Activated T-helper 2 cell treated with anti-CD3 and anti-CD28 coated beads, Interferon-gamma antibody, Interleukin-2, Interleukin-4, amounts not matched to agents 10 μg/mL and 5 μg/mL and 100 μg/mL, durations not matched to agents 14 hours and 24 hours and 36 hours (primary cell): ENCODE measurements at regions not wholly inside any gene's neighbourhood (a gene's known extent, or its start where the extent isn't known, plus 50 kb on each side); places are given as distances from the start of the nearest gene placed in this dataset.
"Not testable (repeated sequence)": the region's sequence is repeated elsewhere in the genome, so short reads cannot be mapped to it uniquely, and the experiment has no call there.

Source experiments
- DNase-seq: peaks from one replicate; pipeline ENCODE4 v3.0.0; 2021; ENCODE audit warnings: low spot score
- H3K27ac Mint-ChIP-seq: one replicate; pipeline ENCODE4 v1.8.0; 2021; ENCODE audit warnings: mixed read lengths
- H3K27me3 Mint-ChIP-seq: one replicate; pipeline ENCODE4 v1.8.0; 2021; ENCODE audit warnings: low read depth, mixed read lengths
- H3K36me3 Mint-ChIP-seq: one replicate; pipeline ENCODE4 v1.8.0; 2021; ENCODE audit warnings: low read depth, mixed read lengths
- H3K4me1 Mint-ChIP-seq: one replicate; pipeline ENCODE4 v1.8.0; 2021; ENCODE audit warnings: low read depth, mixed read lengths
- H3K4me3 Mint-ChIP-seq: one replicate; pipeline ENCODE4 v1.8.0; 2021; ENCODE audit warnings: low read depth, mild to moderate bottlenecking, moderate library complexity, mixed read lengths
- H3K9me3 Mint-ChIP-seq: one replicate; pipeline ENCODE4 v1.8.0; 2021; ENCODE audit warnings: mixed read lengths
- intact Hi-C: fragments of 100-400 bp; cut with micrococcal nuclease; formaldehyde crosslinking; loops from one replicate; pipeline ENCODE4 v1.15.1; 2023

DNA sequence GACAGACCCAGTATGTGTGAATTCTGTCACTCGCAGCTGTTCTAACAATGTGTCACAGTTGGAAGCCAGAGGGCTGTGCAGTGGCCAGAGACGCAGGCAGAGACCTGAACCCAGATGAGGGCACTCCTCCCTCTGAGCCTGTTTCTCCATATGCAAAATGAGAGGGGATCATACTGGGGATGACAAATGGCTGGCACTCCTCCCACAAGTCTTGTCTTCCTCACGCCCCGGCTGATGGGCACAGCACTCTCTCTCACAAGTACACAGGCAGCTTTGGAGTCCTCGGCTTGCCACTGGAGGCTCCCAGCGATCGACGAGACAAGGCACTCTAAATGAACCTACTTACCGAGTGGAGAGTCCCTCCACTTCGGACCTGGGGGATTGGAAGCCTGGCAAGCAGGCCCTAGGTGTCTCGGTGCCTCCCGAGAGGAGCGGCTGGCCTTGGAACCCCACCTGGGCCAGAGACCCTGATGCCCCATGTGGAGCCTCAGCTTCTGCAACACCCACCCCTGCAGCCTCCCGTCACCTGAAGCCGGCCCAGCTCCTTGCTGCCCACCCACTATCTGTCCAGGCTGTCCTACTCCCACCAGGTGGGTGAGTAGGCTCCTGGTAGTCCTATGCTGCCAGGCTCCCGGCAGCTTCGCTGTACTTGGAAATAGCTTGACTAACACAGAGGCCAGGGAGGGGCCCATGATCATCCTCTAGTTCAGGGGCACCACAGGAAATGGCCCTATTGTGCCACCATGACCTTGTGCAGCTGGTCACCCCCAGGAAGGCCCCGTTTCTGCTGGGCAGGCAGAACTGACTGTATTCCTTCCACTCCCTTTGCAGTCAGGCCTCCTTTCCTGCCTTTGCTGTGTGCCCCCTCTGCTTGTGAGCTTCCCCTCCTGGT is 65.0 kb upstream of the IQSEC1 start:
- no peak for DNase-seq
- H3K4me1 Mint-ChIP-seq, result no peaks in the 10 kb centered on the region
- H3K27me3 Mint-ChIP-seq, result no peaks in the 10 kb centered on the region
- H3K36me3 Mint-ChIP-seq, result no peaks in the 10 kb centered on the region
- no peaks in the 10 kb centered on the region for H3K9me3 Mint-ChIP-seq
- H3K4me3 Mint-ChIP-seq, result no peak overlapping the region
- H3K27ac Mint-ChIP-seq, result no peak overlapping the region
- intact Hi-C loops, result no loop called here

GRCh38 chr3:13136848-13137247 is 63.6 kb upstream of the IQSEC1 start:
- H3K27ac Mint-ChIP-seq, H3K9me3 Mint-ChIP-seq, H3K4me1 Mint-ChIP-seq, H3K27me3 Mint-ChIP-seq, DNase-seq, H3K4me3 Mint-ChIP-seq, H3K36me3 Mint-ChIP-seq, intact Hi-C loops: not testable (repeated sequence)

DNA sequence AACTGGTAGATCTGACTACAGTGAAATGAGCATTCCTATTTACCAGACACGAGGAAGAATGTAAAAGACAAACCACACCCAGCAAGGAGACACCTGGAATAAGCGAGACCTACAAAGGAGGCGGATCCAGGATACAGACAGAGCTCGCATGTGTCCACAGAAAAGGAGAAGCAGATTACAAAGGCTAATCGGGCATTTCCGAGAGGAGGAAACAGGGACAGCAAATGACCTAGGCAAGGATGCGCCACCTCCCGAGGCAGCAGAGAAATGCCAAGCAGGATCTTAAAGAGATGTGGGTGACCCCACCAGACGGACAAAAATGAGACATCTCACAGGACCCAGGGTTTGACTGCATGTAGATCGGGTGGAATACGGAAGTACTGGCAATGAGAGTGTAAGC is 63.2 kb upstream of the IQSEC1 start:
- peaks cover 4% of the 10 kb centered on the region for H3K27me3 Mint-ChIP-seq
- intact Hi-C loops, result no loop called here
- DNase-seq, result no peak
- no peaks in the 10 kb centered on the region for H3K4me1 Mint-ChIP-seq
- H3K36me3 Mint-ChIP-seq, result no peaks in the 10 kb centered on the region
- H3K27ac Mint-ChIP-seq, result no peak overlapping the region
- H3K4me3 Mint-ChIP-seq, result no peak overlapping the region
- H3K9me3 Mint-ChIP-seq, result no peaks in the 10 kb centered on the region

GRCh38 chr3:13135811-13136321 is 62.6 kb upstream of the IQSEC1 start:
- Mint-ChIP-seq H3K9me3 (no peaks in the 10 kb centered on the region), H3K27me3 (peaks cover 4% of the 10 kb centered on the region), H3K36me3 (no peaks in the 10 kb centered on the region), H3K4me3 (no peak overlapping the region), H3K27ac (no peak overlapping the region), H3K4me1 (no peaks in the 10 kb centered on the region)
- no peak for DNase-seq
- intact Hi-C loops, result no loop called here

- Mint-ChIP-seq H3K9me3 (no peaks in the 10 kb centered on the region), H3K4me3 (no peak overlapping the region), H3K4me1 (no peaks in the 10 kb centered on the region), H3K36me3 (no peaks in the 10 kb centered on the region), H3K27ac (no peak overlapping the region), H3K27me3 (peaks cover 6% of the 10 kb centered on the region)
- no peak for DNase-seq
- intact Hi-C loops, result no loop called here
Observed at GRCh38 chr3:13135251-13135810, 62.1 kb upstream of the IQSEC1 start.

GRCh38 chr3:13134879-13135206 is 61.6 kb upstream of the IQSEC1 start:
- H3K4me3 Mint-ChIP-seq, result no peak overlapping the region

DNA sequence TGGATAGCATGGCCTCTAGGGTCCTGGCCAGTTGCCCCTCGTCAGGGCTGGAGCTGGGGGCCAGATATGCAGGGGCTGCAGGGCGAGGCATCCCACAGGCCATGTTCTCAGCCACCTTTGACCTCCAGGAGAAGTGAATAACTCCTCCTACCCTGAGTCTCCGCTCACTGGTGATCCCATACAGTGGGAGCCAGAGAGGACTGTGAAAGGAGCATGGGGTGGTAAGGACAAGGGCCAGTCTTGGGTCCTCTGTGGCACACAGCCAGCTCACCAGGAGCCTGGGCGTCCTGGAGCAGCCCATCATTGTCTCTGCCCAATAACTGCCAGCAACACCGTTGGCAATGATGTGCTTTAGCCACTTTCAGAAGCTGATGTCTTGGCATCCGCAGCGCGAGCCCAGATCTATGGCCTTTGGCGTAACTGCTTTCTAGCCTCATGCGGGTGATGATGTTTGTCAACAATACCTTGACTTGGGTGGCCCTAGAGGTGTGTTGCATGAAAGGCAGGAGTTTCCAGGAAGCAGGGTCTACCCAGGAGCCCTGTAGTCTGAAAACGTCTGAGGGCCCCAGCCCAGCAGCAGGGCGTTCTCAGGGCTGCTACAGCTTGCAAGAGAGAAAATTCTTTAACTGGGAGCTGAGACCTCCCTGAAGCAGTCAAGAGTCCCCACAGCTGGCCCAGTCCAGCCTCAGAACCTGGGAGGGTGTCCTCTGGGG is 61.1 kb upstream of the IQSEC1 start:
- no peak for DNase-seq
- Mint-ChIP-seq H3K36me3 (no peaks in the 10 kb centered on the region), H3K27me3 (peaks cover 6% of the 10 kb centered on the region), H3K4me3 (no peak overlapping the region), H3K9me3 (no peaks in the 10 kb centered on the region), H3K4me1 (no peaks in the 10 kb centered on the region), H3K27ac (no peak overlapping the region)
- intact Hi-C loops, result no loop called here

More at GRCh38 chr3:13134879-13135206, 61.6 kb upstream of the IQSEC1 start:
- no peak overlapping the region for H3K27ac Mint-ChIP-seq
- peaks cover 6% of the 10 kb centered on the region for H3K27me3 Mint-ChIP-seq
- no peaks in the 10 kb centered on the region for H3K36me3 Mint-ChIP-seq
- no peaks in the 10 kb centered on the region for H3K9me3 Mint-ChIP-seq
- no peak for DNase-seq
- H3K4me1 Mint-ChIP-seq, result no peaks in the 10 kb centered on the region
- intact Hi-C loops, result no loop called here

DNA sequence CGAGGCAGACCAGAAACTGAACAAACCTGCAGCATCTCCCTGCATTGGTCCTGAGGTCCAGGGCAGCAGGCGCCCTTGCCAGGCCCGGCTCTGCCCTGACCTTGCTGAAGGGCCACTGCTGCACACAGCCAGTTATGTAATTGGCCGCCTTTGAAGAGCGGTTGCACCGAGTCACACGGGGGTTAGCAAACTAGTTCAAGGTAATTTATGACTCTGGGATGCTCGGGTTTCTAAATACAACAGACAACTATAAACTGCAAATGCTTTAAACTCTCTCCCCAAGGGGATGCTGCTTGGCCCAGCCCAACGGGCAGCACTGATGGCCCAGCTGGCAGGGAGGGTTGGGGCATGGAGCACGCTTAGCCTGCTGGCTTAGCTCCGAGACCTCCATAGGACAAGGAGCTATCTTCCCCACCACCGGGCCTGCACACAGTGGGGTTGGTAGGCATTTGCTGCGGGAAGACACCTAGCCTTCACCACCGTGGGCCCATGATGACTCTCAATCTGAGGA is 60.3 kb upstream of the IQSEC1 start:
- no peaks in the 10 kb centered on the region for H3K9me3 Mint-ChIP-seq
- no peak overlapping the region for H3K27ac Mint-ChIP-seq
- no peaks in the 10 kb centered on the region for H3K4me1 Mint-ChIP-seq
- no peaks in the 10 kb centered on the region for H3K36me3 Mint-ChIP-seq
- no peak overlapping the region for H3K4me3 Mint-ChIP-seq
- H3K27me3 Mint-ChIP-seq, result peaks cover 6% of the 10 kb centered on the region
- intact Hi-C loops, result no loop called here
- no peak for DNase-seq

- H3K9me3 Mint-ChIP-seq, result no peaks in the 10 kb centered on the region
- H3K4me1 Mint-ChIP-seq, result no peaks in the 10 kb centered on the region
Observed at GRCh38 chr3:13132731-13133410, 59.6 kb upstream of the IQSEC1 start.

DNA sequence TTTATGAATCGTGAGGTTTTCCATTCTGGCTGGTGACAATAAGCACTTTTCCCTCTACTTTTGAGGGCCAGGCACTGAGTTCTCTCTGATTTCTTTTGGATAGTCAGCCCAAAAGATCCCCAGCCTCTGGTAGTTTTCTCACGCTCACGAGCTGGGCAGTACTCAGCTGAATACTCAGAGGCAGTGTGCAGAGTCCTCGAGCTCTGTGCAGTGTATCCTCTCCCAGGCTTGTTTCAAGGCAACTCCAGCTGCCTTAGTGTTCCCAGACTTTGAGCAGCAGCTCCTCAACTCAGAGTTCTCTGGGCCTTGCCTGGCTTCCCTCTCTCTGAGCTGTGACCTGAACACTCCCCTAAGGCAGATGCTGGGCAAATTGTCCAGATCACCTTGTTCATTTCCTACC is 59.1 kb upstream of the IQSEC1 start:
- no peaks in the 10 kb centered on the region for H3K9me3 Mint-ChIP-seq
- DNase-seq, result no peak
- no peak overlapping the region for H3K4me3 Mint-ChIP-seq
- H3K36me3 Mint-ChIP-seq, result no peaks in the 10 kb centered on the region
- intact Hi-C loops, result no loop called here
- no peak overlapping the region for H3K27ac Mint-ChIP-seq
- no peaks in the 10 kb centered on the region for H3K4me1 Mint-ChIP-seq
- peaks cover 8% of the 10 kb centered on the region for H3K27me3 Mint-ChIP-seq

More at GRCh38 chr3:13132731-13133410, 59.6 kb upstream of the IQSEC1 start:
- no peak overlapping the region for H3K27ac Mint-ChIP-seq
- no peaks in the 10 kb centered on the region for H3K36me3 Mint-ChIP-seq
- intact Hi-C loops, result no loop called here
- no peak overlapping the region for H3K4me3 Mint-ChIP-seq
- DNase-seq, result no peak
- H3K27me3 Mint-ChIP-seq, result peaks cover 6% of the 10 kb centered on the region

DNA sequence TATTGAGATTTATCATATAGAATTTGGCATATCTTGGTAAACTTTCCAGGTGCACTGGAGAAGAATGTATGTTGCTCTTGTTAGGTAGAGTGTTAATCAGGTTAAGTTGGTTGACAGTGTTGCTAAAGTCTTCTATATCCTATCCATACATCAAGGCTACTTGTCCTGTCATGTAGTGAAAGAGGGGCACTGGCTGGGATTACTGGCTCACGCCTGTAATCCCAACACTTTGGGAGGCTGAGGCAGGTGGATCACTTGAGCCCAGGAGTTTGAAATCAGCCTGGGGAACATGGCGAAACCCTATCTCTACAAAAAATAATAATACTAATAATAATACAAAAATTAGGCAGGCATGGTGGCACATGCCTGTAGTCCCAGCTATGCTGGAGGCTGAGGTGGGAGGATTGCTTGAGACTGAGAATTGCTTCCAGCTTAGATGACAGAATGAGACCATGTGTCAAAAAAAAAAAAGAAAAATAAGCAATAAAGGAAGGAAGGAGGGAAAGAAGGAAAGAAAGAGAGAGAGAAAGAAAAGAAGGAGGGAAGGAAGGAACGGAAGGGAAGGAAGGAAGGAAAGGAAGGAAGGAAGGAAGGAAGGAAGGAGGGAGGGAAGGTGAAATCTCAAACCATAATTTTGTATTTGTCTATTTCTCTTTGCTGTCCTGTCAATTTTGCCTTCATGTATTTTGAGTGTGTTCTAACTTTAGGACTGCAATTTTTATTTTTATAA is 57.4 kb upstream of the IQSEC1 start:
- Mint-ChIP-seq H3K27me3 (peaks cover 9% of the 10 kb centered on the region), H3K27ac (no peak overlapping the region), H3K36me3 (no peaks in the 10 kb centered on the region), H3K4me3 (no peak overlapping the region), H3K9me3 (no peaks in the 10 kb centered on the region), H3K4me1 (no peaks in the 10 kb centered on the region)
- intact Hi-C loops, result no loop called here
- no peak for DNase-seq
